ENCODE measurements at regions not wholly inside any gene's neighbourhood (a gene's known extent, or its start where the extent isn't known, plus 50 kb on each side); places are given as distances from the start of the nearest gene placed in this dataset.
"Not testable (repeated sequence)": the region's sequence is repeated elsewhere in the genome, so short reads cannot be mapped to it uniquely, and the experiment has no call there.

DNA sequence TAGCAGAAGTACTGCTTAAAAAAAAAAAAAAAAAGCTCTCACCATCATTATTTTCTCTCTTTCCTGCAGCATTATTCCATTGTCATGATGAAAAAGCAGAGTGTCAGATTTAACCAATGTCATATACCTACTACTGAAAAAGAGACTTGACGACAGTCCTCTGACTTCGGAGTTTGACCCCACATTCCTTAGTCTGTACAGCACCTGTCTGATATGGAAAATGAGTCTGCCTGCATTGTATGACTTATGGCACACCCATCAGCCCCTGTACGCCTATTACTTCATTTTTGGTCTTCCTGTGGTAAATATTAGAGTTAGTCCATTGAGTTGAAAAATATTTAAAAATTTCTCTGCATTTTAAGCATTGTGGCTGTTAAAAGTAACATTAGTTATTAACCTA lies 54.5 kb upstream of the NOX4 start:
- H3K36me3 ChIP-seq (ENCODE audit: control insufficient read depth, insufficient read depth, low read length): no peaks in the 10 kb centered on the region
- DNase-seq (ENCODE audit: low read depth): no peak
- no peaks in the 10 kb centered on the region for H3K27me3 ChIP-seq (ENCODE audit: control insufficient read depth, insufficient read depth, low read length)
- TF ChIP-seq, protein P1, sequence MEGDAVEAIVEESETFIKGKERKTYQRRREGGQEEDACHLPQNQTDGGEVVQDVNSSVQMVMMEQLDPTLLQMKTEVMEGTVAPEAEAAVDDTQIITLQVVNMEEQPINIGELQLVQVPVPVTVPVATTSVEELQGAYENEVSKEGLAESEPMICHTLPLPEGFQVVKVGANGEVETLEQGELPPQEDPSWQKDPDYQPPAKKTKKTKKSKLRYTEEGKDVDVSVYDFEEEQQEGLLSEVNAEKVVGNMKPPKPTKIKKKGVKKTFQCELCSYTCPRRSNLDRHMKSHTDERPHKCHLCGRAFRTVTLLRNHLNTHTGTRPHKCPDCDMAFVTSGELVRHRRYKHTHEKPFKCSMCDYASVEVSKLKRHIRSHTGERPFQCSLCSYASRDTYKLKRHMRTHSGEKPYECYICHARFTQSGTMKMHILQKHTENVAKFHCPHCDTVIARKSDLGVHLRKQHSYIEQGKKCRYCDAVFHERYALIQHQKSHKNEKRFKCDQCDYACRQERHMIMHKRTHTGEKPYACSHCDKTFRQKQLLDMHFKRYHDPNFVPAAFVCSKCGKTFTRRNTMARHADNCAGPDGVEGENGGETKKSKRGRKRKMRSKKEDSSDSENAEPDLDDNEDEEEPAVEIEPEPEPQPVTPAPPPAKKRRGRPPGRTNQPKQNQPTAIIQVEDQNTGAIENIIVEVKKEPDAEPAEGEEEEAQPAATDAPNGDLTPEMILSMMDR (IDR thresholded peaks at IDR 0.05; ENCODE audit: insufficient read depth, low read depth, low read length): no peak
- ChIA-PET CTCF (no interaction called here), POLR2A (no interaction called here)
- H3K4me3 ChIP-seq (ENCODE audit: low read depth, low read length): no peak overlapping the region

DNA sequence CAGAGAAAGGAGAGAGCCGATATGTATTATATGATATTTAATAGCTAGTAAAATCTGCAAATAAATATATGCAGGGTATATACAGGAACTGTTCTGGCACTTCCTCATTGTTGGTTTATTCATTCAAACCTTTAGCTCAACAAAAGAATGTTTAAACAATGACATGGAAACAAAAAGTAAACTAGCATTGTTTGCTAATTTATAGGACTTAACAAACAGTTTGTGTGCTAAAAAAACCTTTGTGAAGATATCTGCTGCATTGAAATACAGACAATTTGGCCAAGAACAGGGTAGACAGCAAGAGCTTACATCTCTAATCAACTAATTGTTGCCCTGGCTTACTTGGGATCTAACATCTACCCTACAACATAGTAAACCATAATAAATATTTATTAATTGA lies 64.6 kb upstream of the NOX4 start:
- CTCF ChIA-PET; H3K27me3 ChIP-seq (ENCODE audit: control insufficient read depth, insufficient read depth, low read length); POLR2A ChIA-PET; H3K36me3 ChIP-seq (ENCODE audit: control insufficient read depth, insufficient read depth, low read length); DNase-seq (ENCODE audit: low read depth); H3K4me3 ChIP-seq (ENCODE audit: low read depth, low read length): not testable (repeated sequence)

DNA sequence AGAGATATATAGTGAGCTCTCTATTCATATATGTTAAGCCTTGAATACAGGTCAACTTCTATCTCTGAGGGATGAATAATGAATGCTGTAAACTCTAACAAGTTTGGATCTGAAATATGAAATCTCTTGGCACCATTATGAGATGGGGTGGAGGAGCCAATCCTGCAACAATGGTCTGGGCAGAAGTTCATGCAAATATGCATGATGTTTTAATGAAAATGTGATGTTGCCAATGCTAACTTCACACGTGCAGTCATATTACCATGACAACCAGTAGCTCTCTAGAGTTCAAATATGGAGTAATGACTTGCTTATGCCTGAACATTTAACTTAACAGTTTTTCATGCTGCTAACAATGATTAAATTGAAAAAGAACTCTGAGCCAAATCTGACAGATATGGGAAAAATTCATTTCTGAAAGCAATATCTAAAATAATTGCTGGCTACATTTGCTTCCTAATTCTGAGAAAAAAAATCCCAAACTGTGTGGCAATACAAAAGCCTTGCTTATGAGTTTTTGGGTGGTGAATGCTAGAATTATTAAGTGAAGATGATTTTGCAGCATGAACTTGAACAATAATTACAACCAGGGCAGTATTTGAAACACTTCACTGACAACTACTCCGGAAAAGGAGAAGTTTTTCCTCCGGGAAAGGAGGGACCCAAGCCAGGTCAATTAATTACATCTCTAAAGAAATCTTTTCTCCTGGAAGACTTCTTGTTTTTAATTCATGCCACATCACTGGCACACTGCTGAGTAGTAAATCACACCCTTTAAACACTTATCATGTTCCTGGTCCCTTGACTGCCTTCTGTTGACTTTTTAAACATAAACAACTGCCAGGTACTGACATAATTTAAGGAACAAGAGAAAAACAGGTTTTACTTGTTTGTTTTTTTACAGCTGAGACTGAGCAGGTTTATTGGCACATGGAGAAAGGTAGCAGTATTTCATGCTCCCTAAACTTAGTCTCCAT lies 65.8 kb upstream of the NOX4 start:
- H3K4me3 ChIP-seq (ENCODE audit: low read depth, low read length); DNase-seq (ENCODE audit: low read depth); H3K27me3 ChIP-seq (ENCODE audit: control insufficient read depth, insufficient read depth, low read length); H3K36me3 ChIP-seq (ENCODE audit: control insufficient read depth, insufficient read depth, low read length); CTCF ChIA-PET: not testable (repeated sequence)
- POLR2A ChIA-PET: interaction anchor here (0.6 kb wide), 1 partner anchor 12 kb away, joined by 3 read pairs; no protein-coding TSS in a partner anchor

DNA sequence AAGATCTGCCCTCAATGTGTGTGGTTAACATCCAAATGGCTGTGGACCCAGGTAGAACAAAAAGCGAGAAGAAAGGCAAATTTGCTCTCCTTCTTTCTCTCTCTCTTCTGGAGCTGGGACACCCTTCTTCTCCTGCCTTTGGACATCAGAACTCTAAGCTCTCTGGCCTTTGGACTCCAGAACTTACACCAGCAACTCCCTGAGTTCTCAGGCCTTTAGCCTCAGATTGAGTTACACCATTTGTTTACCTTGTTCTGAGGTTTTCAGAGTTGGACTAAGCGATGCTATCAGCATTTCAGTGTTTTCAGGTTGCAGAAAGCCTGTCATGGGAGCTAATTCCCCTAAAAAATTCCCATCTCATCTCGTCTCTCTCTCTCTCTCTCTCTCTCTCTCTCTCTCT lies 69.4 kb upstream of the NOX4 start:
- DNase-seq (ENCODE audit: low read depth); H3K36me3 ChIP-seq (ENCODE audit: control insufficient read depth, insufficient read depth, low read length); H3K27me3 ChIP-seq (ENCODE audit: control insufficient read depth, insufficient read depth, low read length); H3K4me3 ChIP-seq (ENCODE audit: low read depth, low read length); POLR2A ChIA-PET; CTCF ChIA-PET: not testable (repeated sequence)

DNA sequence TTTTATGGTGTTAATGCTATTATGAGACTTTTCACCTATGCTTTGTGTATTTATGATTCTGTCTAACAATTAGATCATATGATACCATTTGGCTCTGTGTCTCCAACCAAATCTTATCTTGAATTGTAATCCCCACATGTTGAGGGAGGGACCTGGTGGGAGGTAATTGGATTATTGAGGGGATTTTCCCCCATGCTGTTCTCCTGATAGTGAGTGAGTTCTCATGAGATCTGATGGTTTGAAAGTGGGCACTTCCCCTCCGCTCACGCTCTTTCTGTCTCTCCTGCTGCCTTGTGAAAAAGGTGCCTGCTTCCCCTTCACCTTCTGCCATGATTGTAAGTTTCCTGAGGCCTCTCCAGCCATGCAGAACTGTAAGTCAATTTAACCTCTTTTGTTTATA lies 71.6 kb upstream of the NOX4 start:
- H3K27me3 ChIP-seq (ENCODE audit: control insufficient read depth, insufficient read depth, low read length); POLR2A ChIA-PET; H3K36me3 ChIP-seq (ENCODE audit: control insufficient read depth, insufficient read depth, low read length); CTCF ChIA-PET; DNase-seq (ENCODE audit: low read depth); H3K4me3 ChIP-seq (ENCODE audit: low read depth, low read length): not testable (repeated sequence)

DNA sequence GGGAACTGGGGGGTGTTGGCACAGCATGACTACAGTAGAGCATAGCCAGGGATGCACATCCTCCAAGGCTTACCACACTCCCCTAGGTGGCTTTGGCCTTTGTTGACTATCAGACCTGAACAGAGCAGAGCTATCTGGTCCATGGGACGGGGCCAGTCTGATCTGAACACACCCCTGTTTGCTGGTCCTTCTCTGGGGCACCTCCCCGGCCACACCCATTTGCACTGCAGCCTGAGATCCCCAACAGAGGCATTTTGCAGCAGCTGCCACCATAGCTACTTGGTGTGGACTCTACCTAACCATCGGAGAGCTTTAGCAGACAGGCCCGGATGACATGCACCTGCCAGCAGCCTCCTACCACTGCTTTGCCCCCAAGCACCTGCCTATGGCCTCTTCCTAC lies 75.8 kb upstream of the NOX4 start:
- POLR2A ChIA-PET: no interaction called here
- CTCF ChIA-PET: no interaction called here
- no peaks in the 10 kb centered on the region for H3K36me3 ChIP-seq (ENCODE audit: control insufficient read depth, insufficient read depth, low read length)
- TF ChIP-seq, protein P1 (IDR thresholded peaks at IDR 0.05; ENCODE audit: insufficient read depth, low read depth, low read length): no peak
- no peaks in the 10 kb centered on the region for H3K27me3 ChIP-seq (ENCODE audit: control insufficient read depth, insufficient read depth, low read length)
- no peak for DNase-seq (ENCODE audit: low read depth)
- H3K4me3 ChIP-seq (ENCODE audit: low read depth, low read length): no peak overlapping the region

DNA sequence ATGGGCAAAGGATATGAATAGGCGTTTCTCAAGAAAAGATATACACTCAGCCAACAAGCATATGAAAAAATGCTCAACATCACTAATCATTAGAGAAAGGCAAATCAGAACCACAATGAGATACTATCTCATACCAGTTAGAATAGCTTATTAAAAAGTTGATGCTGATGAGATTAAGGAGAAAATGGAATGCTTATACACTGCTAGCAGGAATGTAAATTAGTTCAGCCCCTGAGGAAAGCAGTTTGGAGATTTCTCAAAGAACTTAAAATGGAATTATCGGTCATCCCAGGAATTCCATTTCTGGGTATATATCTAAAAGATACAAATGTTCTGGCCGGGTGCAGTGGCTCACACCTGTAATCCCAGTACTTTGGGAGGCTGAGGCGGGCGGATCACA lies 78.2 kb upstream of the NOX4 start:
- POLR2A ChIA-PET; CTCF ChIA-PET; H3K4me3 ChIP-seq (ENCODE audit: low read depth, low read length); H3K36me3 ChIP-seq (ENCODE audit: control insufficient read depth, insufficient read depth, low read length); H3K27me3 ChIP-seq (ENCODE audit: control insufficient read depth, insufficient read depth, low read length); DNase-seq (ENCODE audit: low read depth): not testable (repeated sequence)

DNA sequence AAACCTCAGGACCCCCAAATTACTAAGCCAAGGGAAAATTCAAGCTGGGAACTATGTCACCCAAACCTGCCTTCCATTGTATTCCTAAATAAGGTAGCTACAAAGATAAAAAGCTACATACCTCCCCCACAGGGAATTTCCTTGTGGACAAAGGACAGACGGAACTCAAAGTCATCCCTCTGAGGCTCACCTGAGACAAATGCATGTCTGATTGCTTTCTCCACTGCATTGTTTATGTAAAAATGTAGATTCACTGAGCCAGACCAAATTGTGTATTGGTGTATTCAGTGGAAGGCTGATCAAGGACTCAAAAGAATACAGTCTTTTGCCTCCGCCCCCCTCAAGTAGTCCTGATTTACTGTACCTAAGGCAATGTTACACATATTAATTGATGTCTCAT lies 80.5 kb upstream of the NOX4 start:
- not testable (repeated sequence) for H3K27me3 ChIP-seq (ENCODE audit: control insufficient read depth, insufficient read depth, low read length)

DNA sequence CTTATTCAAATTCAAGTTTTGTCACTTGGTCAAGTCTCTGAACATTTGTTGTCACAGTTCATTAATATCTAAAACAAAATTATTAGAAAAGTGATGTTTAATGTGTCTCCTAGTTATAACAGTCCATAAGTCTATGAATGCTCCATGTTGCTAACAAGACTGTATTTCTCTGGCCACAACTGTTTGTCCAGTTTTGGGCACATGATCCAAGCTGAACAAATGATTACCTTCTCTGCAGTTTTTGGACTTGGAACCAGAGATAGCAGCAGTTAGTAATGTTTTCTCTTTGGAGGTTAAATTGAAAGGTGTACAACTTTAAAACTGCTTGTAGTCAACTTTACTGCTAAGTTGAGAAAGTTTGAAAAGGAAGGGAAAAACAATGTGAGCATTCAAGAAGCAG lies 84.7 kb upstream of the NOX4 start:
- DNase-seq (ENCODE audit: low read depth); H3K27me3 ChIP-seq (ENCODE audit: control insufficient read depth, insufficient read depth, low read length); H3K4me3 ChIP-seq (ENCODE audit: low read depth, low read length); H3K36me3 ChIP-seq (ENCODE audit: control insufficient read depth, insufficient read depth, low read length); POLR2A ChIA-PET; CTCF ChIA-PET: not testable (repeated sequence)

More for the DNA sequence above, 80.5 kb upstream of the NOX4 start:
- POLR2A ChIA-PET; H3K4me3 ChIP-seq (ENCODE audit: low read depth, low read length); H3K36me3 ChIP-seq (ENCODE audit: control insufficient read depth, insufficient read depth, low read length); DNase-seq (ENCODE audit: low read depth): not testable (repeated sequence)
- CTCF ChIA-PET: interaction anchor here (0.7 kb wide), 1 partner anchor 38 kb away, joined by 3 read pairs; no protein-coding TSS in a partner anchor

DNA sequence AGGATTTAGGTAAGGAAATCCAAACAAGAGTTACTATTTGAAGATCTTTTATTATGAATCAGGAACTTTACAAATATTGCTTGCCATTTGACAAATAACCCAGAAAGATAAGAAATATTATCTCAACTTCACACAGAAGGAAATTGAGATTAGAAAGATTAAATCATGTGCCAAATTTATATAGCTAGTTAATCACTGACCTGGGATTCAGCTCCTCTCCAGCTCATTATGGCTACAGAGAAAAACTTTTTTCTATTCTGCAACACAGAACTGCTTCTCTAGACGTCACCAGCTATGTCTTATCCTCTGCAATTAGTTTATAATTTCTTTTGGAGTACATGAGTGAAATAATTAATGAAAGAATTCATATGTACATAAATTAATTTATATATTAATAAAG lies 86.3 kb upstream of the NOX4 start:
- POLR2A ChIA-PET; DNase-seq (ENCODE audit: low read depth); H3K36me3 ChIP-seq (ENCODE audit: control insufficient read depth, insufficient read depth, low read length); H3K4me3 ChIP-seq (ENCODE audit: low read depth, low read length); H3K27me3 ChIP-seq (ENCODE audit: control insufficient read depth, insufficient read depth, low read length); CTCF ChIA-PET: not testable (repeated sequence)

Data from BJ (cell line).